BE2C (cell line): ENCODE measurements at regions not wholly inside any gene's neighbourhood (a gene's known extent, or its start where the extent isn't known, plus 50 kb on each side); places are given as distances from the start of the nearest gene placed in this dataset.

Experiments
- DNase-seq: peaks from one replicate; pipeline ENCODE4 v3.0.0-alpha.2; 2020
- H3K27me3 ChIP-seq: fragments of 250-450 bp; sonication (Bioruptor Pico); 2 replicates; pipeline ENCODE4 v1.5.1; 2020; ENCODE audit warnings: mild to moderate bottlenecking
- H3K36me3 ChIP-seq: fragments of 250-450 bp; sonication (Bioruptor Pico); 2 replicates; pipeline ENCODE4 v1.5.1; 2020; ENCODE audit warnings: mild to moderate bottlenecking
- H3K4me1 ChIP-seq: fragments of 250-450 bp; sonication (Bioruptor Pico); 2 replicates; pipeline ENCODE4 v1.5.1; 2020
- H3K4me3 ChIP-seq: 2 replicates; pipeline ENCODE4 v1.5.1; 2011; ENCODE audit warnings: low read depth, low read length
- H3K9me3 ChIP-seq: fragments of 250-450 bp; sonication (Bioruptor Pico); 2 replicates; pipeline ENCODE4 v1.5.1; 2020
- CTCF ChIP-seq: IDR thresholded peaks from 2 replicates; pipeline ENCODE4 v1.5.1; 2012; ENCODE audit warnings: mild to moderate bottlenecking, low read depth, low read length

GRCh38 chr15:70410371-70410985 is 312.8 kb upstream of the TLE3 start:
- no peak overlapping the region for H3K4me3 ChIP-seq
- no peaks in the 10 kb centered on the region for H3K4me1 ChIP-seq
- H3K36me3 ChIP-seq = no peaks in the 10 kb centered on the region
- DNase-seq = no peak
- no peaks in the 10 kb centered on the region for H3K9me3 ChIP-seq
- TF ChIP-seq CTCF = no peak
- H3K27me3 ChIP-seq = no peaks in the 10 kb centered on the region

DNA sequence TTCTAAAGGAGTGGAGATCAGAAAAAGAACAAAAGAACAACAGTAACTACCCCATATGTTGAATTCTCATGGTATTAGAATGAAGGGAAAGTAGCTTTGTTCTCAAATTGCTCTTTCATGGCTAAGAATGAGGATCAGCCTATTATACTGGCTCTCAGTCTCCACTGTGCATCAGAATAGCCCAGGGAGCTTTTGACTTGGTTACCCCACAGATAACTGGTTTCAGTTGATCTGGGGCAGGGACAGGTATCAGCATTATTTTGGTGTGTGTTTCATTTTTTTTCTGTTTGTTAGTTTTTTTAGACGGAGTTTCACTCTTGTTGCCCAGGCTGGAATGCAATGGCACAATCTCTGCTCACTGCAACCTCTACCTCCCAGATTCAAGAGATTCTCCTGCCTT is 311.7 kb upstream of the TLE3 start:
- no peaks in the 10 kb centered on the region for H3K4me1 ChIP-seq
- no peak for TF ChIP-seq CTCF
- no peak overlapping the region for H3K4me3 ChIP-seq
- H3K27me3 ChIP-seq = no peaks in the 10 kb centered on the region
- no peak for DNase-seq
- H3K9me3 ChIP-seq = no peaks in the 10 kb centered on the region
- no peaks in the 10 kb centered on the region for H3K36me3 ChIP-seq

- H3K36me3 ChIP-seq = no peaks in the 10 kb centered on the region
- no peak for TF ChIP-seq CTCF
- DNase-seq = no peak
- no peak overlapping the region for H3K4me3 ChIP-seq
- no peaks in the 10 kb centered on the region for H3K9me3 ChIP-seq
- H3K27me3 ChIP-seq = no peaks in the 10 kb centered on the region
- no peaks in the 10 kb centered on the region for H3K4me1 ChIP-seq
Measured at GRCh38 chr15:70407955-70408354, 310.2 kb upstream of the TLE3 start.

GRCh38 chr15:70407336-70407670 is 309.6 kb upstream of the TLE3 start:
- TF ChIP-seq CTCF = no peak
- no peak for DNase-seq
- H3K9me3 ChIP-seq = no peaks in the 10 kb centered on the region
- H3K4me3 ChIP-seq = no peak overlapping the region
- H3K36me3 ChIP-seq = no peaks in the 10 kb centered on the region
- no peaks in the 10 kb centered on the region for H3K27me3 ChIP-seq
- H3K4me1 ChIP-seq = no peaks in the 10 kb centered on the region

GRCh38 chr15:70406617-70407335 is 309.1 kb upstream of the TLE3 start:
- no peaks in the 10 kb centered on the region for H3K9me3 ChIP-seq
- DNase-seq = no peak
- no peaks in the 10 kb centered on the region for H3K27me3 ChIP-seq
- no peaks in the 10 kb centered on the region for H3K36me3 ChIP-seq
- TF ChIP-seq CTCF = no peak
- H3K4me1 ChIP-seq = no peaks in the 10 kb centered on the region
- no peak overlapping the region for H3K4me3 ChIP-seq

- TF ChIP-seq CTCF = no peak
- Histone ChIP-seq H3K27me3 (no peaks in the 10 kb centered on the region), H3K4me3 (no peak overlapping the region), H3K4me1 (peaks cover 6% of the 10 kb centered on the region), H3K9me3 (no peaks in the 10 kb centered on the region), H3K36me3 (no peaks in the 10 kb centered on the region)
- DNase-seq = no peak
Measured at GRCh38 chr15:70401709-70402108, 304.0 kb upstream of the TLE3 start.
